Smooth muscle cell of the brain vasculature (primary cell): ENCODE measurements at regions not wholly inside any gene's neighbourhood (a gene's known extent, or its start where the extent isn't known, plus 50 kb on each side); places are given as distances from the start of the nearest gene placed in this dataset.
"Not testable (repeated sequence)": the region's sequence is repeated elsewhere in the genome, so short reads cannot be mapped to it uniquely, and the experiment has no call there.

Experiments
- DNase-seq: peaks from one replicate; pipeline ENCODE4 v3.0.0-alpha.2; 2012; ENCODE audit warnings: low read depth, low spot score

DNA sequence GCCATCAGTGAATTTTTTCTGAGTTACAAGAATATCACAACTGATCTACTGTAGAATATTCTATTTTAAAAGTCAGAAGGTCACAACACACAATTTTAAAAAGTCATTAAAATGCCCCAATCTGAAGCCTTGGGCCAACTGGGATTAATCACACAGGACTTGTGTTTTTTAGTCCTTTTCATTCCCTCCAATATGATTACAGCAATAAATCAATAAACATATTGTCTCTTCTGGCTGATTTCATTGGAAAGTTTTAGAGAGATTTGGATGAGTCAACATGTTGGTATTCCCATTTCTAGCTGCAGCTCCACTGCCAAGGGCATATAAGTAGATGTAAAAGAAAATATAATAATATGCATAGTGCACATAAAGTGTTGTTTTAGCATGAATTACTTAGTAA lies 85.8 kb downstream of the NIBAN1 start:
- no peak for DNase-seq

DNA sequence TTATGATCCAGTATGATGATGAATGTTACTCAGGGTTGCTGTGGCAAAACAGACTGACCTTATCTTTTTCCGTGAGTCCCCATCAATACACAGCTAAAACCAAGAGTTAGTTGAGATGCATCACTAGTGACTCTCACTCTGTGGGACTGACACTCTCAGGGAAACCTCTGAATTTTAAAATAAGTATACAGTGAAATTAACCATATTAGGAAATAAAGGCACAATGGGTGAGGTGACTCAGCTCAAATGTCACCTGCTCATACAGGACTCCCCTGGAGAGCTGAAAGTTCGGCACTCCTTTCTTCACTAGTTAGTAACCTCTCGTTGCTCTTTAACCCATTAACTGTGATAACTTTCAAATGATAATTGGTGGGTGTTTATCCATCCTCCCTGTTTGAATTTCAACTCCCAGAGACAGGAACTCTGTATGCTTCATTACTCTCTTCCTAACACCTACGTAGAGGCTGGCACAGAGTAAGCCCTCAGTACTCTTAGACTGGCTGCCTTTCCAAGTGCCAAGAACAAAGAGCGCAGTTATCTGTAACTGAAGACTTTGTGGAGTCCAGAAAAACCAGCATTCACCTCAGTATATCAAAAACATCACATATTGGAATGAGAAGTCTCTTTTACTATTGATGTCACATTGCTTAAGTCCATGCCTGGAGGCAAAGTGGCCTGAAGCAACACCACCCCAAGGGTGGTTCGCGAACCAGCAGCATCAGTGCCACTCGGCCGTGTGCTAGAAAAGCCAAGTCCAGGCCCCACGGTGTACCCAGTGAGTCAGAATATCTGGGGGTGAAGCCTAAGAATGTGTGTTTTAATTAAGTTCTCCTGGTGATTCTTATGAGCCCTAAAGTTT lies 91.1 kb downstream of the NIBAN1 start:
- DNase-seq: no peak

- no peak for DNase-seq
These were observed 92.1 kb downstream of the NIBAN1 start for GRCh38 chr1:184881941-184882913.

GRCh38 chr1:184879876-184880557 lies 94.3 kb downstream of the NIBAN1 start:
- no peak for DNase-seq

DNA sequence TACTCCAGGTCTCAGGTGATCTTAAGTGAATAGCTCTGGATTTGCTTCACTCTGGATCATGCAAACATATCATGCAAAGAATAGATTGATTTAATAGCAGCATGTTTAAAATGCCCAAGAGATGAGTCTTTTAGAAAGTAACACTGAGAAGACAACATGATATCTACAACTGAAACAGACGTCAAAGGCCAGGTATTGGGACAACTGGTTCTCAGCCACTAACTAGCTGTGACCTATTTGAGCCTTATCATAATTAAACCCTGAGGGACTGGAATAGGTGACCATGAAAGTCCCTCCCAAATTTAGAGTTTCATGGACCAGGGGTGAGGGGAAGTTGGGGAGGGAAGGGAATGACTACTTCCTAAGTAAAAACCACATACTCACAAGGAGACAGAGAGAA lies 95.7 kb downstream of the NIBAN1 start:
- no peak for DNase-seq

DNA sequence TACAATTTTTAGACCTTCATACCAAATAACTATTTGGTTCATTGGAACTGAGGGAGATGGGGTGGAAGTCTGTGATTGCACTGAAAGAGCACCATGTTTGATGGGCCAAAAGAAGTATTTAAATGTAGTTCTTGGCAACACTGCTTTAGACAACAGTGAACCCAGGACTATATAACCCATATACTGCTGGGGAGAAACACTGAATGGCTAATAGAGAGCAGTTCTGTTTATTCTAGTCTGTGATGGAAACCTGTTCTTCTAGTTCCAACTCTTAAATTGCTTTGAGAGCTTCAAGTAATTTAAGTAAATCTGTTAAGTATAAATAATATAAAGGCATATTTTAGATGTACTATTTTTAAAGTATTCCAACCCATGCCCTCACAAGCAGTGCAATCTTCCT lies 96.3 kb downstream of the NIBAN1 start:
- DNase-seq: no peak

GRCh38 chr1:184876015-184876414 lies 98.3 kb downstream of the NIBAN1 start:
- DNase-seq: not testable (repeated sequence)

GRCh38 chr1:184875218-184875617 lies 99.1 kb downstream of the NIBAN1 start:
- no peak for DNase-seq

- DNase-seq: no peak
These were observed 104.0 kb downstream of the NIBAN1 start for GRCh38 chr1:184870319-184870718.

GRCh38 chr1:184867866-184868689 lies 106.2 kb downstream of the NIBAN1 start:
- DNase-seq: no peak

DNA sequence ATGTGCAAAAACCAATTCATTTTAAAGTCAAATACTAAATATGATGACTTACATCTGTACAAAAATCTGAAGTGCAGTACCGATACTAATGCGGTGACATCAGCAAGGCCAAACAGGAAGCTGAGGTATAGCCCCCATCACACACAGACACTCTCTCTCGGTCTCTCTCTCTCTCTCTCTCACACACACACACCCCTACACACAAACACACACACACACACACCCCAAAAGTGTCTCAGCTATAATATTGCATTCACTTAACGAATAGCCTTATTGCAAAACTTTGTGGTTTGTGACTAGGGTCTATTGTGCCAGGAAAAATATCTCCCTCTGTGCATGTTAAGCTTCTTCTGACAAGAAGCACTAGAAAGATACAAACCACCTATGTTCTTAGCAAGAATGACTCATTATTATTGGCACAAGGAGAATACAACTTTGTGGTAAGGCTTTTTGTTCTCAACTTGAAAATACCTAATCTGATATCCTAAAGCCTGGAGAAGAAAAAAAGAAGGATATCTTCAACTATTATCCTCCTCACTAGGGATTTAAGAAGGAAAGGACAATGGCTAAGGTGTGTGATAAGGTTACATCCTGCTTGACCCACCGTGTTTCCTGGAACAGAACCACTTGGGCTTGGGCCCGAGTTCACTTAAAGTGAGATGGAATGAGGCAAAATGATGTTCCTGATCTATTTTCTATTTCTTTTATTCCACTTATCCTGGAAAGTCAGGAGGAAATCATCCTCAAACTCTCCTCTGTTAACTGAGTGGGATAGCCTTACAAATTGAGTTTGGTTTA lies 107.1 kb downstream of the NIBAN1 start:
- DNase-seq: peak; percentile 78

GRCh38 chr1:184866586-184866985 lies 107.7 kb downstream of the NIBAN1 start:
- DNase-seq: no peak

GRCh38 chr1:184865831-184866230 lies 108.5 kb downstream of the NIBAN1 start:
- DNase-seq: no peak

GRCh38 chr1:184861755-184862336 lies 107.2 kb upstream of the EDEM3 start:
- DNase-seq: no peak

DNA sequence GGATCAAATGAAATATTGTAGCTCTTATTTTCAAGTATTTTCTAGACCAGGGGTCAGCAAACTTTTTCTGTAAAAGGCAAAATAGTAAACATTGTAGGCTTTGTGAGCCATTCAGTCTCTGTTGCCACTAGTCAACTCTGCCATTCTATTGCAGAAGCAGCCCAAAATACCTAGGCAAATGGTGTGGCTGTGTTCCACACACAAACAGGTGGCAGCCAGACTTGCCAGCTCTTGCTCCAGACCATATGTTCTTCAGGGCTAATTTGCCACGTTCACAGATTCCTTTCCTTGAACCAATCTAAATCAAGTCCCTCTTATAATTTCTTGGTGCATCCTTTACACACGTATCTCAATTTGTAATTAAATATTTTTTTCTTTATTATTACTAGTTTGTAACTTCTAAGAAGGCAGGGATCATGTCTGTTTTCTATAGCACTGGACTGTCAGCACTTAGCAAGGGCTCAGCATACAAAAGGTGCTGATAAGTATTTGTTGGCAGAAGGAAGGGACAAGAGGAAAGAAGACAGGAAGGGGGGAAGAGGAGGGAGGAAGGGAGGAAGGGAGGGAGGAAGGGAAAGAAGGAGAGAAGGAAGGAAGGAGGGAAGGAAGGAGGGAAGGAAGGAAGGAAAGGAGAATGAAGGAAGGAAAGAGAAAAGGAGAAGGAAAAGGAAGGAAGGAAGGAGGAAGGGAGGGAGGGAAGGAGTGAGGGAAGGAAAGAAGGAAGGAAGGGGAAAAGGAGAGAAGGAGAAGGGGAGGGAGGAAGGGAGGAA lies 106.5 kb upstream of the EDEM3 start:
- no peak for DNase-seq

DNA sequence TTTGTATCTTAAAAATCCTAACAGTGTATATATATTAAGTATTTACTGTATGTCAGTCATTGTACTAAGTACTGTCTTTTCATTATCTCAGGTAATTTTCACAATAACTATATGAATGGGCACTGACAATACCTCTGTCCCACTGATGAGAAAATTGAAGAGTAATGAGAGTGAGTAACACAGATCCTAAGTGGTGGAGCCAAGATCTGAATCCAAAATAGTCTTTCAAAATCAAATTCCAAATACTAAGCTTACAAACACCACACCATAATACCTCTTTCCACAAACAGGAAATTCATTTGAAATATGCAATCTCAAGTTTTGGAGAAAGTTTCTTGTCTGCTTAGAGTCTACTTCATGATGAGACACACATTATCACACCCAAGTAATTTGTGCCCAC lies 105.9 kb upstream of the EDEM3 start:
- DNase-seq: no peak

DNA sequence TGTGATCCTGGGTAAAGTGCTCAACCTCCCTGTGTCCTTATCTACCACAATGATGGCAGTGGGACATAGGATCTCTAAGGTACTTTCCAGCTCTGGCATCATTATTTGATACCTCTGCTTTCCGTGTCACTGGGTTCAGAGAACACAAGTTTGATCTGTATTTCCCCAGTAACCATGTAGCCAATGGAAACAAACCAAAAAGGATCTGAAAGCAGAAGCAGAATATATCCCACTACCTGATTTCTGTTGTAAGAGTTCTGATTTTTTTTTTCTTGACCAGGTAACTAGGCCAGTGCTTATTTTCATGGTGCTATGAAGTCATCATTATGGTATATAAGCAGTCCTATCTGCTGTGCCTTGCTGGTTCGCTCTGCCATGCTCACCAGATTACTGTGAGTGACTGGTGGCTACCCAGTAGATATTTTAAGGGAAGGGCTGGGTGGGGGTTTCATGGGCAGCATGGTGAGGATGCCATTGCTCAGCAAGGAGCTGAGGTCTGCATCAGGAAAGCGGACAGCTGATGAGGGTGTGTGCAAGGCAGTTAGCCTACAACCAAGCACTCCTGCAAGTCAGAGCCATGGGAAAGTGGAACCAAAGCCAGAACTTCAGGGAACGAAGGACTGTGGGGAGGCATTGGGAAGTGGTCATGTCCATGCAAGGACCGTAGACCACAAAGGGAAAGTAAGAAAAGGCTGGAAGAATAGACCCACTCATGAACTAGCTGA lies 104.9 kb upstream of the EDEM3 start:
- DNase-seq: no peak

DNA sequence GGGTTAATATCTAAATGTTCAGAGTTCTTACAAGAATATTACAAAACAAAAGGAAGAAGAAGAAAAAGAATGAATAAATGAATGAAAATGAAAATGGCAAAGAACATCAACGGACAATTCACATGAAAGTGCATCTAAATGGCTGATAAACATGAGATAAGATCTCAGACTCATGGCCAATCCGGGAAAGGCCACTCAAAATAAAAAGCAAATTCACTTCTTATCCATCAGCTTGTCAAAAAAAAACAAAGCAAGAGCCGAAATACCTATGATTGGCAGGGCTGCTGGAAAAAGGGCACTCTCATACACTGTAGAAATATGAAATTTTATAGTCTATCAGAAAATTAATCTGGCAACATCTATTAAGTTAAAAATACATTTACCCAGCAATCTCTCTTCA lies 103.6 kb upstream of the EDEM3 start:
- DNase-seq: no peak
